T-helper 2 cell treated with Interferon-gamma antibody and Interleukin-4, amounts not matched to agents 100 ng/mL and 5 ng/mL, for 36 hours (primary cell): ENCODE measurements at regions not wholly inside any gene's neighbourhood (a gene's known extent, or its start where the extent isn't known, plus 50 kb on each side); places are given as distances from the start of the nearest gene placed in this dataset.

Experiments
- intact Hi-C: fragments of 100-400 bp; cut with micrococcal nuclease; formaldehyde crosslinking; loops from one replicate; pipeline ENCODE4 v1.15.1; 2023

DNA sequence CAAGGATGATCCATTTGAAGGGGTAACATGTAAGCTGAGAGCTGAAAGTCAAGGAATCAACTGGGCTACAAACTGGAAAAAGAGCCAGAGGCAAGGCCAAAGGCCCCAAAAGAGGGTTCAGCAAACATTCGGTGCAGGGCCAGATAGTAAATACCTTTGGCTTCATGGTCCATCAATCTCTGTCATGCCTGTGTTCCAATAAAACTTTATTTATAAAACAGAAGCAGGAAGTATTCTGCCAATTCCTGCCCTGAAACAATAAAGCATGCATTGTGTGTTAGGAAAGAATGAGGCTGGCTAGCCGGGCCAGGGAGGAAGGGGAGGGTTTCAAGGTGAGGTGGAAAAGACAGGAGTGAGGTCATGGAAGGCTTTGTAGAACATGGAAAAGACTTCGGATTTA lies 107.1 kb downstream of the LBH start:
- intact Hi-C loops, result no loop called here

DNA sequence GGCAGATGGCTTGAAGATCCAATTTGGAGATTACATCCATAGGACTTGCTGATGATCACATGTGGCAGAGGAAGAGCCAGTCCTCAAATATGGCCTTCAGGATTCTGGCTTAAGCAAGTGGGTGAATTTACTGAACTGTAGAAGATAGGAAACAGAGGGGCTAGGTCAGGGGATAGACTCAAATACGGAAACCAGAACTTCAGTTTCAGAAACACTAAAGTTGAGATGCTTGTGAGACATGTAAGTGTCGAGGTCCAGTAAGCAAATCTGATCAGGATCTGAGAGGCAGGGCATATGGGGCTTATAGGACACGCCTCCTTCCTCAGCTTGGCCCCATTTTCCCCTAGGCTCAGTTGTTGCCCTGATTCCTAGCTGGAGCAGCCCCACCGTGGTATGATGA lies 107.7 kb downstream of the LBH start:
- intact Hi-C loops, result no loop called here

DNA sequence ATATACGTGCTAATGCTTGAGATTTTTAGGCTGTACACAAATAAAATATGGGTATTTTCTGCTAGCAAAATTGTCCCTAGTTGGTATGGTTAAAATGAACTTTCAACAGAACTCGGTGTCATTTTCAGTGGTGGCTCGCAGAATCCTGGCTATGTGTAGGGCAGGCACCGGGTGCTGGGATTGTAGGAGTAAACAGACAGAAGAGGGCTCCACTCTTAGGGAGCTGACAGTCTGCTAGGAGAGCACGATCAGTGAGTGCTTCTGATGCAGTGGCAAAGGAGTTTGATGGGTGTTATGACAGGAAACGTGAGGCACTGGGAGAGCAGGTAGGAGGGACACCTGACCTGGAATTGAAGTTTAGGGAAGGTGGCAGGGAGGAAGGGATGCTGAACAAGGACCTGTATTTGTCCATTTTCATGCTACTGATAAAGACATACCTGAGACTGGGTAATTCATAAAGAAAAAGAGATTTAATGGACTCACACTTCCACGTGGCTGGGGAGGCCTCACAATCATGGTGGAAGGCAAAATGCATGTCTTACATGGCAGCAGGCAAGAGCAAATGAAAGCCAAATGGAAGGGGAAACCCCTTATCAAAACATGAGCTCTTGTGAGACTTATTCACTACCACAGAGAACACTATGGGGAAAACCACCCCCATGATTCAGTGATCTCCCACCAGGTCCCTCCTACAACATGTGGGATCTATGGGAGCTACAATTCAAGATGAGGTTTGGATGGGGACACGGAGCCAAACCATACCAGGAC lies 105.4 kb upstream of the LCLAT1 start:
- intact Hi-C loops, result no loop called here

DNA sequence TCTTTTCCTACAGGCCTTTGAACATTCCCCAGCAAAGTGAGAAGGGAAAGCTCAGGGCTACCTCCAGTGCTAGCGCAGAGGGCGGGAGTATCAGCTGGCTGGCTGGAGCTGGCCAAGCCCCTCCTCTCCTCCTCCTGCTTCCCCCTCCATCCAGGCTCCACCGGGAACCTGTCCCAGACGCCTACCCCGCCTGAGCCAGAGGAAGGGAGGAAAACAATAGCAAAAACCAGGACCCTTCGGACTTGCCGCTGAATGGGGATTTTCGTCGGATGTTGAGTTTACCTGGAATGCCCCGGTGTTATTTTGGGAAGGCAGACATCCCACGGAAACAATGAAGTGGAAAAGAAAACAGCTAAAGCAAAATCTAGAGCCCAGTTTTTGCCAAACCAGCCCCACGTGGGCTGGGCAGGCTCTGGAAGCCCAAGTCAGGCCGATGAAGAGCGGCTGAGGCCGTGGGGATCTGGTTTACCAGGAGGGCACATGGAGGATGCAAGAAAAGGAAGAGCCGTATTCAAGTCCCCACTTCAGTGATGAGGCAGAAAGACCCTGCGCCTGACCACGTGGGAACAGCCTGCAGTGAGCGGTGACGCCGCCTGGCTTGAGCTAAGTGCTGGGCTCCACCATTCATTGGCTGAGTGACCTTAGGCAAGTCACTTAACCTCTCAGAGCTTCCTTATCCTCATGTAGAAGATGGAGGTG lies 100.4 kb upstream of the LCLAT1 start:
- intact Hi-C loops, result no loop called here

DNA sequence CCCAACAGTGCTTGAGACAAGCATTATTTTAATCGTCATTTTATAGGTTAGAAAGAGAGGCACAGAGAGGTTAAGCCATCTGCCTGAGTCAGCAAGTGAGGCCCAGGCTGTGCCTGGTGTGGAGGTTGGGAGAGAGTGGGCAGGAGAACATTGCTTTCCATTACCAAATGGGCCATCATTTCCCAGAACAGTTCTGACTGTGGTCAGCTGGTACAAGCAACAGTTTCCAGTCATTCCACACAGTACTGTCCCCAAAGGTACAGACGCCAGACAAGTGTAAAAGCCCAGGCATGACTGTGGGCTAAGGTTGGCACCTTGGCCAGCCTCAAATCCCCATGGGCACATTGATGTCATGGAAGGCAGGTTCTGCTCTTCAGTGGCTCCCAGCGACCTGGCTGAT lies 98.2 kb upstream of the LCLAT1 start:
- intact Hi-C loops, result no loop called here

DNA sequence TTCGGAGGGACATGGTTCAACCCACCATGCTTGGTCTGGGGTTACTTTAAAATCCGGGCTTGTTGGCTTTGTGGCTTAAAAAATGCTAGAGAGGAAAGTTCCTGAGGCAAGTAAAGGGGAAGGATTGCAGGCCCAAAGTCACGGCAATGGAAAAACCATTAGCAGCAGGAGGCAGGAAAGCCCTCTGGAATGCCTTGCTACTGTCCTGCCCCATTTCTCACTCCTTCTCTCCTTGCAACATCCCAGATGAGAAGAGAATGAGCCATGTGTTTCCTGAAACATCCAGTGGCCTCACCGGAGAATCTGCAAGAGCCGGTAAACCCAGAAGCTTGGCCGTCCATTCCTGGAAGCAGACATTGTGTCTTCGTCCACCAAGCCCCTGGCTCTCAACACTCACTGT lies 97.4 kb upstream of the LCLAT1 start:
- intact Hi-C loops, result no loop called here

DNA sequence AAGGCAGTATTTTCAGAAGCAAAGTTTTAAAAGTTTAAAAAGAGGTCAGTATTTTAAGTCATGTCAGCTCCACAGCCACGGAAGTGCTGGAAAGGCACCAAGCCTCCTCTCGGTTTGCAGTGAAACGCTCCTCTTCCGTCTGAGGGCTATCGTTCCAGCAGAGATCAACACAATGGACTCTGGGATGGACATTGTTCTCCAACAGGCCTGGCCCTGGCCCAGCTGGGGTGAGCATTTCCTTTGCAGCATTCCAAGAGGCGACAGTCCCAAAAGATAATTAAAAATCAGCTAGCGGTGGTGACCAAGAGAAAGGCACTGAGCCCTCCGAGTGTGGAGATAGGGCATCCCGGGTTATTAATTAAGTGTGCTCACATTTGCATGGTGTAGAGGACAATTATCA lies 95.9 kb upstream of the LCLAT1 start:
- intact Hi-C loops, result no loop called here

DNA sequence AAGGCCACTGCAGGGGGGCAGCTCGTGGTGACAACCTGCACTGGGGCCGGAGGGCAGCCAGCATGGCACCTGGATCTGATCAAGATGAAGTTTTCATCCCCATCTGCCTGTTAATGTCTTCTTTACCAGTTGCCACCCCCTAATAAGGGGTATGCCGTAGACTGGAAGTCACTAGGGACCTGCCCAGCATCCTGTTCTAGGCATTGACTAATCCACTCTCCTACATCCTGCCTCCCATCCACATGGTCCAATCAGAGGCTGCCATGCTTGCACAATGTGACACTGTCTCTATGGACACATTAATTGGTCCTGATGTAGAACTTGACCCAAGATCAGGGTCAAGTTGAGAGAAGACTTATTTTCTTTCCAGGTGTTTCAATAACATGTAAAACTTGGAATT lies 95.1 kb upstream of the LCLAT1 start:
- intact Hi-C loops, result no loop called here

DNA sequence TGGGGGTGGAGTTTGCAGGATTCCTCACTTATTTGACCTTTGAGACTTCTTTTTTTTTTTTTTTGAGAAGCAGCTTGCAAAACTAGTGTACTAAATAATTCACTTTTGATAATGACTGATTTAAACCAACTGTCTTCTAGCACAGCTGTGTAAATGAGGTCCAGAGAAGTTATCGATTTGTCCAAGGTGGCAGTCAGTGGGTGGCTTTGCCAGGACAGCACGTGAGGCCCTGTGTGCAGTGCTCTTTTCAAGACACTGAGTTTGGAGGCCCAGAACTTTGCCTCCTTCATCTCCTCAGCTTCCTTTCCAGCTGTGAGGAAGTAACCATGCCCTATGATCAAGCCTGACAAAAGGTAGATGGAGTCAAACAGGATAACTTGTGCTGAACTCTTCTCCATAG lies 92.9 kb upstream of the LCLAT1 start:
- intact Hi-C loops, result no loop called here

DNA sequence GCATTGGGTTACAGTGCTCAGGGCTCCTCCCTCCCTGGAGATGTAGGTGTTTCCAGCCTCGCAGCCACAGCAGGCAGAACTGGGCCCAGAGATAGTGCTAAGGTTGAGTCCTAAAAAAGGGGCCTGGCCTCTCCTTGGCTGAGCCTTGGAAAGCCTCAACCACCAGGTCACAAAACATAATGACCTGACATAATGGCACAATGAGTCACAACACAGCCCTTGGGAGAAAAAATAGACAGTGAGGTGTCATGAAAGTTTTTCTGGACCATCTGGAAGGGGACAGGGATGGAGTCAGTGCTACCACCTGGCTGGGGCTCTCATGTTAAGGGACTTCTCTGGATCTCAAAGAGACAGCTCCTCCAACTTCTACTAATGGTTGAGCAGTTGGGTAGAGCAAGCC lies 92.4 kb upstream of the LCLAT1 start:
- intact Hi-C loops, result no loop called here

DNA sequence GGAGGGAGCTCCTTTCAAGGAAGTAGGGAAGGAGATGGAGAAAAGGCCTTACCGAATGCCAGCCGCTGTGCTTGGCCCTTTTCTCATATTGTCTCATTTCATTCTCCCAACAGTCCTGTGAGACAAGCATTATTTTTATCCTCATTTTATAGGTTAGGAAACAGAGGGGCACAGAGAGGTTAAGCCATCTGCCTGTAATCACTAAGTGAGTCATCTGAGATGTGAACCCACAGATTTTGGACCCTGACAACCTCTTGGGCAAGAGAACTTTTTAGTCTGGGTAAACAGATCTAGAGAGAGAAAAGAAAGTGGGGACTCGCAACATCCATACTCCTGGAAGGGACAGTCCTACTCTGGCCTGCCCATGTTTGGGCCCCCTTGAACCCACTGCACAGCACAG lies 91.7 kb upstream of the LCLAT1 start:
- intact Hi-C loops, result no loop called here

DNA sequence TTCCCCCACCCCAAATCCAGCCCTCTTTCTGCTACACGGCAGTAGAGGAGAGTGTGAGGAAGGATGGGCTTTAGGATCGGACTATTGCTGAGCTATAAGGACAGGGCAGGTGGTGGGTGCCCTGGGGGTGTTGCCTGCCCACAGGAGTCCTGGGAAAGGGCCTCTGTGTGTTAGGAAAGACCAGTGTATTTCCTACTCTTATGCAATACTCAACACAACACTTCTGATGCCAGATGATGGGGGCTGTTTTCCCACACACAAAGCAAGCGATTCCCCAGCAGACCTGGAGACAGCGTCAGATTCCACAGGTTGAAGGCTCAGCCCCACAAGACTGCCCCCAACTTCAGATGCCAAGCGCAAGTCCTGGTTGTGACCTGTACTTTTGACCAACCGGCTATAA lies 91.0 kb upstream of the LCLAT1 start:
- intact Hi-C loops, result no loop called here

DNA sequence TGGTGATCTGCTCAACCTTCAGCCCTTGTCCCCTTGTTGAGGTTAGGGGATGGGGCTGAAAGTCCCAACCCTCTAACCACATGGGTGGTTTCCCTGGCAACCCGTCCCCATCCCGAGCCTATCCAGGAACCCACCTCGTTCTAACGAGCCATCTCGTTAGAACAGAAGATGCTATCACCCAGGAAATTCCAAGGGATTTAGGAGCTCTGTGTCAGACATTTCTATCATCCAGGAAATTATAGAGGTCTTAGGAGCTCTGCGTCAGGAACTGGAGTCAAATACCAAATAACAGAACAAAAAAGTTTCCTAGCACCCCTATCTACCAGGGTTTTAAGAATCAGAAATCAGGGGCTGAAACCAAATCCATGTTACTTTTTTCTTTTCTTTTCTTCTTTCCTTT lies 90.3 kb upstream of the LCLAT1 start:
- intact Hi-C loops, result no loop called here

DNA sequence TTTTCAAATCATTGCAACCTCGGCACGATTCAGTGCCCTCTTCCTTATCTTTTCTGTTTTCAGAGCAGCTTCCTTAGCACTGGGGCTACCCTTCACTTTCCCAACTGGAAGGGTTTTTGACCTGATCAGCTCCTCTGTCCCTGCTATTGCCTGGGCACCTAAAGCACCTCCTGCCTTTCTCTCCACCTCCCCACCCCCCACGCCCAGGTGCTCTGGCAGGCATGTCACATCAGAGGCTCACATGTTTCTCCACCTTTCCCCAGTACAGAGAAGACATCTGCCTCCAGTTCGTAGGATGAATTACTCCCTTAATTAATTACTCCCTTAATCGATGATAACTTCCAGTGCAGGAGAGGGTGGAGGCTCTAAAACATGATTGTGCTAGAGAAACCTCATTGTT lies 88.7 kb upstream of the LCLAT1 start:
- intact Hi-C loops, result no loop called here

DNA sequence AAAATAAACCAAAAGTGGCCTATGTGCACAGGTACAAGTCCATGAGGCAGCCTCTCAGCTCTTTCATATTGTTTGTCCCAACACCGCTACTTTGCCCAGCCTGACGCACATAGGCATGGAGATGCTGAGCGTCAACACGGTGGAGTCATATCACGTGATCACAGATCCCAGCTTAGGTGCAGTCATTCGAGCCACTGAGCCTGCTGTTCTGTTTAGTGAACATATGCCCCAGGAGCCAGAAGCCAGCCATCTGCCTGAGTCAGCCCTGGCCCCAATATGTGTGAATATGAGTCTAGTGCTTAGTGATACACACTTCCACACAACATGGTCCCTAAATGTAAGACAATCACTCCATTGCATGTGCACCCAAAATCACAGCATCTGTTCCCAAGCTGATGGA lies 88.2 kb upstream of the LCLAT1 start:
- intact Hi-C loops, result no loop called here

DNA sequence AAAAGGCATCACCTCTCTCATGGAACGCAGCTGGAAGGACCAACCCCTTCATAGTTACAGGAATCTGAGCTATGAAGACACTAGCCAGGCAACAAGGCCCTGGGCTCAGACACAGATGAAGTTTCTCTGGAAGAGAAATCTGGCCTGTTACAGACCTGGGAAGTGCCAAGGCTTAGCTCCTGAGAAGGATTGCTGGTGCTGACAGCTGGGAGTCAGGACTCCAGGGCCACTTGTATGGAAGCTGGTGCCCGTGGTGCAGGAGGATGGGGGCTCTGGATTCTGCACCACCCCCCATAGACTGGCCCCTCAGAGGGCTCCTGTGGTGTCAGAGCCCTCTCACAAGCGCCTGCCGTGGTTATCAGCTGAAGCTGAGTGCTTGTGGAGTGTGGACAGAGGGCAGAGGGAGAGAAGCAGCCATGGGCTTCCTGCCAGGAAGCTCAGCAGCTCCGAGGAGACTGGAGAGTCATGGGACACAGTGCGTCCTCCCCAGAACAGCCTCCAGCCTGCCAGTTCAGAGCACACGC lies 87.3 kb upstream of the LCLAT1 start:
- intact Hi-C loops, result no loop called here

DNA sequence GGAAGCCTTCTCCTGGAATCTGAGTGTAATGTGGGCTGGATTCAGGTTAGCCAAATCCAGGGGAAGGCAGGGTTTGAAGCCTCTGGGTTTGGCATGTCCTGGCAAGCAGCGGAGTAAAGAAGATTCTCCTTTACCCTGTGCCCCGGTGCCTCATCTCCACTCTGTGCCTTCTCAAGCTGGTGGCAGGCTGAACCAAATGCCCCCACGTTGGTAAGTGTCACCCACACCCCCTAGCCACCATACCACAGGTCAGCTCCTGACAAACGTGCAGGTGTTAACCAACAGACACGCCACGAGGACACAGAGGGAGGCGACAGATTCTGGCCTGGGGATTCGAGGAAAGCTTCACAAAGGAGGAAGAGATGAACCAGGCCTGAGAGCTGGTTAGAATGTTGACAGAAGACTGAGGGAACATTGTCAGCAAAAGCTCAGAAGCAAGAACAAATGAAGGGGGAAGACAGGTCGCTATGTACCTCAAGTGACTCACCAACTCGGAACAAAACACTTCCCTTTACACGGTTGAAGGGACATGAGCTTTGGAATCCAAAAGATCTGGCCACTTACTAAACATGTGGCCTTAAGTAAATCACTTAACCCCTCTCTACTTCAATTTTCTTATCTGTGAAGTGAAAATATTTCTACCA lies 85.2 kb upstream of the LCLAT1 start:
- intact Hi-C loops, result no loop called here

DNA sequence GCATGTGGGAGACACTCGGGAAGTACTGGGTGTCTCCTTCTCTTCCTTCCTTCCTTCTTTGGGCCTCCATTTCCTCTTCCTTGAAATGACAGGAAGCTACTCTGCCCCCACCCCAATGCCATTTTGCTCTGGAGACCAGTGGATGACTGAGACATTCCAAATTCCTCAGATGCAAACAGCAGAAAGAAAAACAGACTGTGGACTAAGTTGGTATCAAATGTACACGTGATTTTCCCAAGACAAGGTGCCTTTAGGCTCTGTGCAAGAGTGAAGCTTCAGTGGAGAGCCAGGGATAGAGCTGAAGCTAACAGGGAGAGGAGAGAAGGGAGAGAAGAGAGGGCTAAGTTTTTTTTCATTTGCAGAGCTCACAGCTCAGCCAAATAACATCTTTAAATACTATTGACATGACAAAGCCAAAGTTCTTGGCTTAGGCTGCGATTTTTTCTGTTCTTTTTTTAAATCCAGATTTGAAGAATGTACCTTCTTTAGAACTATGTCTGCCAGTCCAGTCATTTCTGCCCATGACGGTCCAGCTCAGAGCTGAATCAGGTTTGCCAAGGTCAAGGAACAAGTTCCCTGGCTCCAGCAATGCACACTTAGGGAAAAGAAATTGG lies 84.5 kb upstream of the LCLAT1 start:
- intact Hi-C loops, result no loop called here

DNA sequence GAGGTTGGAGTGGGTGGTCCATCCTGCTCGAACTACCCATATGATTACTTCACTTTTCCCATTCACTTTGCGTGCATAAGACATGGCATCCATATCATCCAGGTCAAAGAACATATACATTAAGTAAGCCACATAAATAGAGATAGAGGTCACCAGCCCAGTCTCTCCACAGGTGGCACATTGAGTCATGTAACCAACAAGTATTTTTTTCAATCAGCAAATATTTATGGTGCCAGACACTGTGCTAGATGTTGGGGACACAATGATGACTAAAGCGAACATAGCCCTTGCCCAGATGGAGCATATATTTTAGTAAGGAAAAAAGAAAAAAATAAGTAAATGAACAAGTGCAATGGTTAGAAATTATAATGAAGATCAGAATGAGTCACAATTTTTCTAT lies 83.6 kb upstream of the LCLAT1 start:
- intact Hi-C loops, result no loop called here

DNA sequence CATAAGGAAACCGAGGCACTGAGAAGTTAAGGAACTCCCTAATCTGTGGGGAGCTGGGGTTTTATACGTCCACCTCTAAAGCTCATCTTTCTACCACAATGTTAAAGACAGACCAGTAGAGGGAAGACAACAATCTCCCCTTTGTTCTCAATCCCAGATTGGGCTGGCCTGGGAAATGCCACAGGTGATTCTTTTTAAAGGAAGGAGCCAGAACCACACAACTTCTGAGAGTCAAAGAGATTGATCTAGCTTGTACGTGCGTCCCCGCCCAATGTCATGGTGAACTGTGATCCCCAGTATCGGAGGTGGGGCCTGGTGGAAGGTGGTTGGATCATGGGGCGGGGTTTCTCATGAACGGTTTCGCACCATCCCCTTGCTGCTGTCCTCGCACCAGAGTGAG lies 81.8 kb upstream of the LCLAT1 start:
- intact Hi-C loops, result no loop called here

DNA sequence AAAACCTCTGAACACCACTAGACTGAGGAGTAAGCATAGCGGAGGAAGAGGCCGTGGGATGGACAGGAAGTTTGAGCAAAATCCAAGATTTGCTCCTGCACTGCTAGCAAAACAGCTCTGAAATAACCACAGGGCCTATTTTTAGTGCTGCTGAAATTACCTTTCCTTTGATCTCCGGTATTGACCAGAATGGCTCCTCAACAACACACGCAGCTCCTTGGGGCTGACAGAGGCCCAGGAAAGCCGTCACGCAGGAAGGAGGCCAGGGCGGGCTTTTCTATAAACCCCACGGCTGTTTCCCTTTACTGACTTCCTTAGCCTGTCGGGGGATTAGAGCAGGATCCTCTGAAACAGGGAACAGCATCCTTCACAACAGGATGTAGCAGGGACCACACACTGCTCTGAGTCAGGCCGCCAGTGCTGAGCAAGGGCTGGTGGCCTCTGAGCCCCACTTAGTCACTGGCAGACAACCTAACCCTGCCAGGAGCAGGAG lies 80.8 kb upstream of the LCLAT1 start:
- intact Hi-C loops, result no loop called here
